ENCODE measurements at regions not wholly inside any gene's neighbourhood (a gene's known extent, or its start where the extent isn't known, plus 50 kb on each side); places are given as distances from the start of the nearest gene placed in this dataset.
"Not testable (repeated sequence)": the region's sequence is repeated elsewhere in the genome, so short reads cannot be mapped to it uniquely, and the experiment has no call there.

GRCh38 chr3:70476174-70476573 lies 163.7 kb upstream of the MDFIC2 start:
- no peaks in the 10 kb centered on the region for H3K27me3 Mint-ChIP-seq
- no peak for TF ChIP-seq CTCF (conservative IDR thresholded peaks at IDR 0.05)
- no peak for DNase-seq (ENCODE audit: extremely low spot score, unreplicated experiment)
- H3K9me3 Mint-ChIP-seq = peaks cover 9% of the 10 kb centered on the region
- no peak overlapping the region for H3K27ac Mint-ChIP-seq
- H3K4me1 Mint-ChIP-seq (ENCODE audit: unreplicated experiment) = peaks cover 5% of the 10 kb centered on the region
- H3K4me3 Mint-ChIP-seq = no peak overlapping the region
- no peaks in the 10 kb centered on the region for H3K36me3 Mint-ChIP-seq

- Mint-ChIP-seq H3K4me1 (ENCODE audit: unreplicated experiment) (peaks cover 5% of the 10 kb centered on the region), H3K27ac (no peak overlapping the region), H3K36me3 (no peaks in the 10 kb centered on the region), H3K27me3 (peaks cover 3% of the 10 kb centered on the region), H3K9me3 (peaks cover 4% of the 10 kb centered on the region), H3K4me3 (no peak overlapping the region)
- no peak for TF ChIP-seq CTCF (conservative IDR thresholded peaks at IDR 0.05)
- no peak for DNase-seq (ENCODE audit: extremely low spot score, unreplicated experiment)
These were observed 159.3 kb upstream of the MDFIC2 start for GRCh38 chr3:70471464-70472342.

- peaks cover 3% of the 10 kb centered on the region for H3K27me3 Mint-ChIP-seq
- no peak overlapping the region for H3K27ac Mint-ChIP-seq
- DNase-seq (ENCODE audit: extremely low spot score, unreplicated experiment) = no peak
- no peaks in the 10 kb centered on the region for H3K4me1 Mint-ChIP-seq (ENCODE audit: unreplicated experiment)
- no peak for TF ChIP-seq CTCF (conservative IDR thresholded peaks at IDR 0.05)
- peaks cover 6% of the 10 kb centered on the region for H3K9me3 Mint-ChIP-seq
- no peaks in the 10 kb centered on the region for H3K36me3 Mint-ChIP-seq
- H3K4me3 Mint-ChIP-seq = no peak overlapping the region
These were observed 153.7 kb upstream of the MDFIC2 start for GRCh38 chr3:70466096-70466495.

GRCh38 chr3:70464876-70465275 lies 152.4 kb upstream of the MDFIC2 start:
- no peak for TF ChIP-seq CTCF (conservative IDR thresholded peaks at IDR 0.05)
- H3K27ac Mint-ChIP-seq = no peak overlapping the region
- DNase-seq (ENCODE audit: extremely low spot score, unreplicated experiment) = no peak
- no peaks in the 10 kb centered on the region for H3K4me1 Mint-ChIP-seq (ENCODE audit: unreplicated experiment)
- peaks cover 6% of the 10 kb centered on the region for H3K9me3 Mint-ChIP-seq
- H3K36me3 Mint-ChIP-seq = no peaks in the 10 kb centered on the region
- H3K4me3 Mint-ChIP-seq = no peak overlapping the region
- H3K27me3 Mint-ChIP-seq = peaks cover 3% of the 10 kb centered on the region

GRCh38 chr3:70464465-70464864 lies 152.0 kb upstream of the MDFIC2 start:
- TF ChIP-seq CTCF (conservative IDR thresholded peaks at IDR 0.05) = no peak
- Mint-ChIP-seq H3K4me1 (ENCODE audit: unreplicated experiment) (no peaks in the 10 kb centered on the region), H3K9me3 (peaks cover 6% of the 10 kb centered on the region), H3K27ac (no peak overlapping the region), H3K27me3 (peaks cover 3% of the 10 kb centered on the region), H3K4me3 (no peak overlapping the region), H3K36me3 (no peaks in the 10 kb centered on the region)
- DNase-seq (ENCODE audit: extremely low spot score, unreplicated experiment) = no peak

- H3K9me3 Mint-ChIP-seq; H3K4me1 Mint-ChIP-seq (ENCODE audit: unreplicated experiment); H3K36me3 Mint-ChIP-seq; DNase-seq (ENCODE audit: extremely low spot score, unreplicated experiment); H3K27me3 Mint-ChIP-seq; H3K27ac Mint-ChIP-seq; H3K4me3 Mint-ChIP-seq: not testable (repeated sequence)
These were observed 137.8 kb upstream of the MDFIC2 start for GRCh38 chr3:70450220-70450619.

GRCh38 chr3:70435422-70435821 lies 123.0 kb upstream of the MDFIC2 start:
- not testable (repeated sequence) for H3K4me3 Mint-ChIP-seq; DNase-seq (ENCODE audit: extremely low spot score, unreplicated experiment); H3K9me3 Mint-ChIP-seq; H3K27me3 Mint-ChIP-seq; H3K36me3 Mint-ChIP-seq; H3K4me1 Mint-ChIP-seq (ENCODE audit: unreplicated experiment); H3K27ac Mint-ChIP-seq
